Calu3 (cell line): ENCODE measurements at regions not wholly inside any gene's neighbourhood (a gene's known extent, or its start where the extent isn't known, plus 50 kb on each side); places are given as distances from the start of the nearest gene placed in this dataset.

Experiments used
- BruUV-seq: library from RNA; stranded (reverse); fragments of 400-500 nt; replicated peaks from 2 replicates; lab custom pipeline; 2021; lab: Mats Ljungman, UMichigan
- CTCF ChIA-PET: fragments of 300-600 bp; sonication (Branson Sonifier 250); formaldehyde crosslinking; loops from one replicate; lab custom pipeline; 2022; ENCODE audit warnings: antibody characterized with exemption; lab: Charles Lee
- DNase-seq: peaks from one replicate; pipeline ENCODE4 v3.0.0; 2022
- H3K27ac Mint-ChIP-seq: one replicate; pipeline ENCODE4 v1.8.0; 2022; ENCODE audit warnings: mixed read lengths; ENCODE audit not compliant: unreplicated experiment
- H3K27me3 Mint-ChIP-seq: one replicate; pipeline ENCODE4 v1.8.0; 2022; ENCODE audit warnings: mixed read lengths; ENCODE audit not compliant: unreplicated experiment
- H3K36me3 Mint-ChIP-seq: one replicate; pipeline ENCODE4 v1.8.0; 2022; ENCODE audit warnings: mild to moderate bottlenecking, moderate library complexity, mixed read lengths; ENCODE audit not compliant: insufficient read depth, unreplicated experiment
- H3K4me1 Mint-ChIP-seq: one replicate; pipeline ENCODE4 v1.8.0; 2022; ENCODE audit warnings: mild to moderate bottlenecking, low read depth, mixed read lengths; ENCODE audit not compliant: unreplicated experiment
- H3K4me3 Mint-ChIP-seq: one replicate; pipeline ENCODE4 v1.8.0; 2022; ENCODE audit warnings: mild to moderate bottlenecking, low read depth, moderate library complexity, mixed read lengths; ENCODE audit not compliant: unreplicated experiment
- H3K9me3 Mint-ChIP-seq: one replicate; pipeline ENCODE4 v1.8.0; 2022; ENCODE audit warnings: low read depth, mixed read lengths; ENCODE audit not compliant: unreplicated experiment
- CTCF ChIP-seq: fragments of 200-600 bp; IDR thresholded peaks from one replicate; pipeline ENCODE4 v1.8.0; 2022; ENCODE audit warnings: antibody characterized with exemption; ENCODE audit not compliant: unreplicated experiment
- intact Hi-C: fragments of 100-400 bp; cut with micrococcal nuclease; formaldehyde crosslinking; loops from one replicate; pipeline ENCODE4 v1.10.0; 2022; ENCODE audit not compliant: unreplicated experiment

GRCh38 chrX:44063606-44064005 is 90.4 kb upstream of the NDP start:
- no TSS peak for BruUV-seq
- no peak for TF ChIP-seq CTCF
- H3K9me3 Mint-ChIP-seq: no peaks in the 10 kb centered on the region
- H3K36me3 Mint-ChIP-seq: no peaks in the 10 kb centered on the region
- no peak overlapping the region for H3K27ac Mint-ChIP-seq
- H3K4me3 Mint-ChIP-seq: no peak overlapping the region
- DNase-seq: no peak
- intact Hi-C loops: no loop called here
- H3K27me3 Mint-ChIP-seq: no peaks in the 10 kb centered on the region
- H3K4me1 Mint-ChIP-seq: peaks cover 8% of the 10 kb centered on the region
- CTCF ChIA-PET: no interaction called here

DNA sequence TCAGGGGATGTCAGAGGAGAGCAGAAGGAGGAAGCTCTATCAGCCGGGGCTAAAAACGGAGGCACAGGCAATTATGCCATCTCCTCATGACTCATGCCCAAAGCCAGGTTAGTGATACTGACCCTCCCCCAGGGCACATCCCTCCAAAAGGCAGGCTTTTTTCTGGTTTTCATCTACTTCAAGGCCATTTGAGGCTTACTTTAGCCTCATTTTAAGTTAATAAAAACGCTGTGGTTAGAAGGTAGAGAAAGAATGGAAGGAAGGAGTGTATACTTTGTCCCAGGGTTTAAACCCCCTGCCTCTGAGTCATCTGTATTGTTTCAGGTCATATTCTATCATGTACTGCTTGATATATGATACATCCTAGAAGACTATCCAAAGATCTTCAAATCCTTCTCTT is 89.7 kb upstream of the NDP start:
- Mint-ChIP-seq H3K9me3 (no peaks in the 10 kb centered on the region), H3K4me1 (peaks cover 8% of the 10 kb centered on the region), H3K27ac (no peak overlapping the region), H3K36me3 (no peaks in the 10 kb centered on the region), H3K4me3 (no peak overlapping the region), H3K27me3 (no peaks in the 10 kb centered on the region)
- intact Hi-C loops: no loop called here
- no TSS peak for BruUV-seq
- peak; percentile 4 for DNase-seq
- CTCF ChIA-PET: interaction anchor here (0.6 kb wide), 1 partner anchor 60 kb away, joined by 3 read pairs; no protein-coding TSS in a partner anchor
- no peak for TF ChIP-seq CTCF

DNA sequence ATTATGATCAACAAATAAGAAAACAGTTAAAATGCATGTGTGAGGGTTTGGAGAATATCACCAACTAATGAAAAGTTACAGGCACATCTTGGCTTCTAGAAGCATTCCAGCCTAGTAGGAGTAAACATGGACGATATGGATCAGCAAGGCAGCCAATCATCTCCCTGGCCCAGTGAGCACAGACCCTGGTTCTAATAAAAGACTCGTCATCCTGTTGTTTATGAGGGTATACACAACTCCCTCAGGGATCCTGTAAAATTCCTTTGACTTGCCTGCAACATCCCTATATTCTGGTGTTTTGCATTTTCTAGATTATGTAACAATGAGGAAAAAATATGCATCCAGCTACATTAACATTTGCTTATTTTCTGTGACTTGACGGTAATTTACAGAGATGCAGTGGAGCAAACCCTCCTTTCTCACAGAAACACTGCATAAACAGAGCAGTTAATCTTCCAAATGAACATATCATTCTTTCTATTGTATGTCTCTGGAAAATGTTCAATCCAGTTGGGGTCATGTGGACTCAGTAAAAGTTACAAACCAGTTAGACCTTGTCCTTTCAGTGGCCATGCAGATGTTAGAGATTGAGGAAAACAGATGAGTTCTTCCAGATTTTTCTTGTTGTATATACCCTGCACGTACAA is 88.9 kb upstream of the NDP start:
- CTCF ChIA-PET: interaction anchor here (0.6 kb wide), 1 partner anchor 61 kb away, joined by 3 read pairs; no protein-coding TSS in a partner anchor
- no peak for DNase-seq
- no peaks in the 10 kb centered on the region for H3K36me3 Mint-ChIP-seq
- no peaks in the 10 kb centered on the region for H3K9me3 Mint-ChIP-seq
- no peak for TF ChIP-seq CTCF
- H3K27me3 Mint-ChIP-seq: peaks cover 3% of the 10 kb centered on the region
- intact Hi-C loops: no loop called here
- no peak overlapping the region for H3K4me3 Mint-ChIP-seq
- BruUV-seq: no TSS peak
- peaks cover 8% of the 10 kb centered on the region for H3K4me1 Mint-ChIP-seq
- H3K27ac Mint-ChIP-seq: no peak overlapping the region

DNA sequence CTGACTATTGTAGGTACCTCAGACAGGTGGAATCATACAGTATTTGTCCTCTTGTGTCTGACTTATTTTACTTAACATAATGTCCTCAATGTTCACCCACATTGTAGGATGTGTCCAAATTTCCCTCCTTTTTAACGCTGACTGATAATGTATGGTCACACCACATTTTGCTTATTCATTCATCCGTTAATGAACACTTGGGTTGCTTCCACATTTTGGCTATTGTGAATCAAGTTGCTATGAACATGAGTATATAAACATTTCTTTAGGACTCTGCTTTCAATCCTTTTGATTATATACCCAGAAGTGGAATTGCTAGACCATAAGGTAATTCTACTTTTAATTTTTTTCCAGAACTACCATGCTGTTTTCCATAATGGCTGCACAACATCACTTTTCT is 87.0 kb upstream of the NDP start:
- BruUV-seq: no TSS peak
- CTCF ChIA-PET: no interaction called here
- no peak overlapping the region for H3K27ac Mint-ChIP-seq
- no peaks in the 10 kb centered on the region for H3K9me3 Mint-ChIP-seq
- intact Hi-C loops: no loop called here
- H3K36me3 Mint-ChIP-seq: no peaks in the 10 kb centered on the region
- H3K27me3 Mint-ChIP-seq: peaks cover 13% of the 10 kb centered on the region
- peaks cover 8% of the 10 kb centered on the region for H3K4me1 Mint-ChIP-seq
- no peak overlapping the region for H3K4me3 Mint-ChIP-seq
- DNase-seq: no peak
- no peak for TF ChIP-seq CTCF
